AG10803 (cell line): ENCODE measurements at regions not wholly inside any gene's neighbourhood (a gene's known extent, or its start where the extent isn't known, plus 50 kb on each side); places are given as distances from the start of the nearest gene placed in this dataset.
"Not testable (repeated sequence)": the region's sequence is repeated elsewhere in the genome, so short reads cannot be mapped to it uniquely, and the experiment has no call there.

Experiments used
- DNase-seq: peaks from one replicate; pipeline ENCODE4 v3.0.0; 2010; ENCODE audit warnings: low read depth
- H3K4me3 ChIP-seq: 2 replicates; pipeline ENCODE4 v1.5.1; 2011; ENCODE audit warnings: mild to moderate bottlenecking, low read length, control low read depth
- TF ChIP-seq, protein P1 (sequence below): conservative IDR thresholded peaks from 2 replicates; pipeline ENCODE4 v1.5.1; 2011; ENCODE audit warnings: mild to moderate bottlenecking, low read length, control low read depth, inconsistent platforms

DNA sequence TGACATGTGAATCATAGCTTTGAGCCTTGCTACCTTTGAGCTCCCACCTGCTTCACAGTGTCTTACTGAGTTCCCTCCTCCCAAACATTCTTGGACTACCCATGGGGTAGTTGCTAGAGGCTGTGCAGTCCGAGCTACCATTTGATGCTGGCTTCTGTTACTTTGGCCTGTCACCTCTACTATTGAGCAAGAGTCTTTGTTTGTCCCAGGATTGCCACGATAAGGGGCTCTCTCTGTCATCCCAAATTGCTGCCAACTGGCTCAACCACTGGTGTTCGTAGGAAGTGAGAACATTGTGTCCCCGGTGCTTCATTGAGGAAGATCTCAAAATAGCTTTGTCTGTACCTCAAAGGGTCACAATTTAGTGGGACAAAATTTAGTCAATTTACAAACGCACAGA is 59.1 kb upstream of the PAX8 start:
- no peak for DNase-seq
- TF ChIP-seq, protein P1, sequence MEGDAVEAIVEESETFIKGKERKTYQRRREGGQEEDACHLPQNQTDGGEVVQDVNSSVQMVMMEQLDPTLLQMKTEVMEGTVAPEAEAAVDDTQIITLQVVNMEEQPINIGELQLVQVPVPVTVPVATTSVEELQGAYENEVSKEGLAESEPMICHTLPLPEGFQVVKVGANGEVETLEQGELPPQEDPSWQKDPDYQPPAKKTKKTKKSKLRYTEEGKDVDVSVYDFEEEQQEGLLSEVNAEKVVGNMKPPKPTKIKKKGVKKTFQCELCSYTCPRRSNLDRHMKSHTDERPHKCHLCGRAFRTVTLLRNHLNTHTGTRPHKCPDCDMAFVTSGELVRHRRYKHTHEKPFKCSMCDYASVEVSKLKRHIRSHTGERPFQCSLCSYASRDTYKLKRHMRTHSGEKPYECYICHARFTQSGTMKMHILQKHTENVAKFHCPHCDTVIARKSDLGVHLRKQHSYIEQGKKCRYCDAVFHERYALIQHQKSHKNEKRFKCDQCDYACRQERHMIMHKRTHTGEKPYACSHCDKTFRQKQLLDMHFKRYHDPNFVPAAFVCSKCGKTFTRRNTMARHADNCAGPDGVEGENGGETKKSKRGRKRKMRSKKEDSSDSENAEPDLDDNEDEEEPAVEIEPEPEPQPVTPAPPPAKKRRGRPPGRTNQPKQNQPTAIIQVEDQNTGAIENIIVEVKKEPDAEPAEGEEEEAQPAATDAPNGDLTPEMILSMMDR, result no peak
- no peak overlapping the region for H3K4me3 ChIP-seq

DNA sequence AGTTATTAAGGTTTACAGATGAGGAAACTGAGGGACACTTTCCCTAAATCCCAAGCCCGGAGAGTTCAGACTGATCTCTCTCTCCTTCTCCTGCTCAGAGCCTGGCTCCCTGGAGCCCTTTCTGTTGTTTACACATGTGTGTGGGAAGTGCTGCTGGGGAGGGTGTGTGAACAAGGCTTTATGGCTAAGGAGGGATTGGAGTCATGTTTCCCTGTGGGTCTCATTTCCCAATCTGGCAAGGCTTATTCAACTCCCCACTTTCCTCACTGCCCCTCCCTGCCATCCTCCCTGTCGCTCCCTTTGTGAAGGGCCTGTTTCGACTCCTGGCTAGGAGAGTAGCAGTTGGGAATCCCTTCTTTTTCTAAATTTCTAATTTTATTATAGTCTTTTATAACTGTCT is 57.3 kb upstream of the PAX8 start:
- not testable (repeated sequence) for H3K4me3 ChIP-seq
- DNase-seq, result peak; percentile 68

DNA sequence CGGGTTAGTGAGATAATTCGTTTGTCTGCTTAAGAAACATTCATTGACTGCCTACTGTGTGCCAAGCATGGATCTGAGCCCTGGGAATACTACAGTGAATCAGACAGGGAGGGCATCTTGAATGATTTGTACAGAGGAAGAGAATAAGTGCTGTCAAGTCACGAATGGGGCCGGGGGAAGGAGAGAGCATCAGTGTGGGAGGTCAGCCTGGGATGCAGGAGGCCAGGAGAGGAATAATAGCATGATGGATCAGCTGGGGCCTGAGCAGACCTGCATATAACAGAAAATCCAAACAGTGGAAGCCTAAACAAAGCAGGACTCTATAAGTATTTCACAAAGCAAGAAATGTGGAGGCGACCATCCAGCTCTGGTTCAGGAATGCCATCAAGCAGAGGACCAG is 55.4 kb upstream of the PAX8 start:
- no peak overlapping the region for H3K4me3 ChIP-seq
- TF ChIP-seq, protein P1, result no peak
- no peak for DNase-seq

DNA sequence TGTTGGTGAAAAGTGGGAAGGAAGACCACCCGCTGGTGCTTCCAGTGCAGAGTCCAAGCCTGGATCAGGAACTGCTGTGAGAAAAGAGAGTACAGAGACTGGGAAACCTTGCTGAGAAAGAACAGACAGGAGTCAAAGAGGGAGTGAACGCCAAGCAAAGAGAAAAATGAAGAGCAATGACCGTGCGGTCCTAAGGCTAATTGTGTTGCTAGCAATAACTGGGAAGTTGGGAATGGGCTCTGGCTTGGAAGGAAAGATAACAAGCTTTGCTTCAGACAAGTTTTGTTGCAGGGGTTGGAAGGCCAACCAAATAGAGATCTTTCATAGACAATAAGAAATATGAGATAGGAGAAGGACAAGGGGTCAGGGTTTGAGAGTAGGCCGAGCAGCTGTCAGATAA is 55.0 kb upstream of the PAX8 start:
- DNase-seq, H3K4me3 ChIP-seq: not testable (repeated sequence)

DNA sequence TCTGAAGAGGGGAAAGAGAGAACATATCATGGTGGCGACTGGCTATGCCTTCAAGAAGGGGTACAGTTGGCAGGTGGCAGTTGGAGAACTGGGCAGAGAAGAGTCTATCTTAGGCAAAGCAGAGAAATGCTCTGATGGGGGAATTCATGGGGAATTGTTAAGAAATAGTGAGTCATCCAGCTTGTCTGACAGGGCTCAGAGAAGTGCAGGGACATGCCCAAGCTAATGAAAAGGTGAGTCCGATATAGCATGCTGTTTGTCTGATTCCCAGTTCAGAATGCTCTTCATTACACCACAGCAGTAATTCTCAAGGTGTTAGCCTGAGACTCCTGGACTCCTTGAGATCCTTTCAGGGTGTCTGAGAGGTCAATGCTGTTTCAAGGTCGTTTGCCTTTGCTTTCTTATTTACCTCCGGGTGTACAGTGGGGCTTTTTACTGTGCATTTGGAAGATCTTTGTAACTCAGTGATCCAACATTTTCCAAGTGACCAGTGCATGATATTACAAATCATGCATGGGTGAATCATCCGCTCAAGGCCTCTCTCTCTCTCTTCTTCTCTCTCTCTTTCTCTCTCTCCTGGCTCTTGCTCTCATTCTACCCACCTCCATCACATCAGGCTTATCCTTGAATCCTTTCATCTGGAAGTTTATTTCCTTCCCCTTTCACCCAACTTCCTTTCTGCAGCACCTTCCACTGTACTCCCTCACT is 51.5 kb upstream of the PAX8 start:
- not testable (repeated sequence) for H3K4me3 ChIP-seq
- peak; percentile 43 for DNase-seq

DNA sequence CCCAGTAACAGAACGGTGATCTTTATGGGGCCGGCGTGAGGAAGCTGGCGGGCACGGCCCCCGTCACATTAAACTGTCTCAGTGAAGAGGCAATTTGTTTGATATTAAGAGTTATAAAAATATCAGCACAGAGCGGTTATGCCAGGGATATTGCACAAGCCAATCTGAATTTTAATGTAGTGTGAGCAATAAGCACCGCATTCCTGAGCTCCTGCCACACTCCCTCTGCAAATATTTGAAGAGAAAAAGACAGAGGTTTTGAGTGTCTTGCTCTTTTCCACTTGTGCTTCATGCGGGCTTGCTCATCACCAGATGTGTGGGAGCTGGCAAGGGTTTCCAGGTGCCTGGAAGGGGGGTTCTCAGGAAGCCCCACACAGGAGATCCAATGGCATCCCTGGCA is 50.3 kb upstream of the PAX8 start:
- H3K4me3 ChIP-seq, result not testable (repeated sequence)
- peak; percentile 88 for DNase-seq

DNA sequence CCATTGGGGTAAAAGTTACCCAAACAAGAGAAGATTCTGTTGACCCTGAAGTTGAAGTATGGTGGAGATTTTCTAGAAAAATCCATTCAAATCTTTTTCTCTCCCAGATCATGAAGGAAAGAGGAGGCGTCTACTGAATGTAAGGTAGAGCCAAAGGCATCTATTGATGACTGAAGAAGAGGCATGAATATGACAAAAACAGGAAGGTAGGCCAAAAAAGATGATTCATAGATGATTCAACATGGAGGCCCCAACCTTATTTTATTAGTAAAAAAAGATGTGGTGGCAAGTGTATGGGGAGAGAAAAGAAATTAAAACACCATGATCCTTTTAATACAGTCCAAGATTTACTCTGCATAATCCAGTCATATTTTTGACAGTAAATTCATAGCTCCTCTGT is 49.9 kb upstream of the PAX8 start:
- not testable (repeated sequence) for H3K4me3 ChIP-seq
- peak; percentile 60 for DNase-seq
